Peyer's patch (tissue), 4 donors: ENCODE measurements at regions not wholly inside any gene's neighbourhood (a gene's known extent, or its start where the extent isn't known, plus 50 kb on each side); places are given as distances from the start of the nearest gene placed in this dataset.

Experiments
- CTCF ChIP-seq, 6 experiments: fragments of 450-650 bp in 4 of 6; fragments of 200-600 bp in 2 of 6; sonication (generic) in 1 of 6; IDR thresholded peaks; one replicate each; pipeline ENCODE4 v1.5.1; 2017 to 2019; ENCODE audit warnings: antibody characterized with exemption in 6 of 6, mild to moderate bottlenecking in 3 of 6, moderate library complexity in 1 of 6
- POLR2A ChIP-seq, 2 donors: fragments of 450-650 bp; IDR thresholded peaks; one replicate each; pipeline ENCODE4 v1.5.1; 2017; ENCODE audit warnings: antibody characterized with exemption in 2 of 2, mild to moderate bottlenecking in 2 of 2, moderate library complexity in 2 of 2

- TF ChIP-seq POLR2A (IDR thresholded peaks at IDR 0.05) (no peak), CTCF (IDR thresholded peaks at IDR 0.05) (no peak)
Observed at GRCh38 chr13:90171649-90172048, 1175.8 kb upstream of the MIR17HG start.
